ENCODE measurements at regions not wholly inside any gene's neighbourhood (a gene's known extent, or its start where the extent isn't known, plus 50 kb on each side); places are given as distances from the start of the nearest gene placed in this dataset.

GRCh38 chr7:86372262-86372661 lies 271.4 kb upstream of the GRM3 start:
- POLR2A ChIA-PET = no interaction called here
- BruUV-seq (replicated peaks) = no TSS peak

More at GRCh38 chr7:86372262-86372661, 271.4 kb upstream of the GRM3 start:
- intact Hi-C loops (cut with micrococcal nuclease) = no loop called here
- FAIRE-seq (no peak), DNase-seq (ENCODE audit: extremely low read depth in 1 of 4, low spot score in 3 of 4) (no peak), ATAC-seq (no peak)
- TF ChIP-seq ILF3 (IDR thresholded peaks at IDR 0.05; ENCODE audit: borderline replicate concordance) (no peak), PHF20 (IDR thresholded peaks at IDR 0.05; ENCODE audit: partially characterized antibody) (no peak), THRAP3 (IDR thresholded peaks at IDR 0.05; ENCODE audit: borderline replicate concordance) (no peak), ATF4 (CRISPR knock-in tag; IDR thresholded peaks at IDR 0.05) (no peak), TAF7 (tag; IDR thresholded peaks at IDR 0.05) (no peak), FOSL1 (tag; conservative IDR thresholded peaks at IDR 0.05) (no peak), THRA (IDR thresholded peaks at IDR 0.05) (no peak), DEAF1 (CRISPR knock-in tag; IDR thresholded peaks at IDR 0.05) (no peak), RBM22 (IDR thresholded peaks at IDR 0.05; ENCODE audit: low read depth, low read length, poor library complexity, severe bottlenecking) (no peak)
- 0% methylated on average over 3 of the region's 3 CpGs for WGBS (ENCODE audit: insufficient coverage, low coverage, missing lambda C conversion rate)
- Histone ChIP-seq H3K9me3 (replicated peaks; ENCODE audit: control insufficient read depth, insufficient read depth, low read depth, low read length) (no peaks in the 10 kb centered on the region; the same call in 1 of the 2 replicates), H3K36me3 (ENCODE audit: control insufficient read depth, insufficient read depth, low read length) (no peaks in the 10 kb centered on the region), H3K4me2 (ENCODE audit: insufficient read depth, low read length) (no peak overlapping the region), H3K9ac (ENCODE audit: insufficient read depth in 1 of 2, low read depth in 2 of 2, low read length in 2 of 2) (no peak overlapping the region), H3K27ac (ENCODE audit: extremely low read depth, low read depth, low read length) (no peak overlapping the region), H3K79me2 (ENCODE audit: control insufficient read depth, insufficient read depth, low read length) (no peaks in the 10 kb centered on the region), H2AFZ (ENCODE audit: low read depth, low read length) (no peak overlapping the region), H3K4me3 (no peak overlapping the region), H3K4me1 (replicated peaks in 1 of 2; ENCODE audit: control insufficient read depth in 2 of 2, insufficient read depth in 2 of 2, low read length in 2 of 2) (no peaks in the 10 kb centered on the region), H3K27me3 (ENCODE audit: control insufficient read depth in 2 of 2, insufficient read depth in 2 of 2, low read length in 2 of 2) (no peaks in the 10 kb centered on the region), H3K9me1 (ENCODE audit: control insufficient read depth, insufficient read depth, low read length) (no peaks in the 10 kb centered on the region), H4K20me1 (replicated peaks; ENCODE audit: control insufficient read depth, insufficient read depth, low read length) (no peaks in the 10 kb centered on the region)
- in situ Hi-C loops (cut with MboI) = no loop called here
- CTCF ChIA-PET (ENCODE audit: low intra/inter-chr PET ratio) = no interaction called here

All from K562 (cell line).